ENCODE measurements at regions not wholly inside any gene's neighbourhood (a gene's known extent, or its start where the extent isn't known, plus 50 kb on each side); places are given as distances from the start of the nearest gene placed in this dataset.

DNA sequence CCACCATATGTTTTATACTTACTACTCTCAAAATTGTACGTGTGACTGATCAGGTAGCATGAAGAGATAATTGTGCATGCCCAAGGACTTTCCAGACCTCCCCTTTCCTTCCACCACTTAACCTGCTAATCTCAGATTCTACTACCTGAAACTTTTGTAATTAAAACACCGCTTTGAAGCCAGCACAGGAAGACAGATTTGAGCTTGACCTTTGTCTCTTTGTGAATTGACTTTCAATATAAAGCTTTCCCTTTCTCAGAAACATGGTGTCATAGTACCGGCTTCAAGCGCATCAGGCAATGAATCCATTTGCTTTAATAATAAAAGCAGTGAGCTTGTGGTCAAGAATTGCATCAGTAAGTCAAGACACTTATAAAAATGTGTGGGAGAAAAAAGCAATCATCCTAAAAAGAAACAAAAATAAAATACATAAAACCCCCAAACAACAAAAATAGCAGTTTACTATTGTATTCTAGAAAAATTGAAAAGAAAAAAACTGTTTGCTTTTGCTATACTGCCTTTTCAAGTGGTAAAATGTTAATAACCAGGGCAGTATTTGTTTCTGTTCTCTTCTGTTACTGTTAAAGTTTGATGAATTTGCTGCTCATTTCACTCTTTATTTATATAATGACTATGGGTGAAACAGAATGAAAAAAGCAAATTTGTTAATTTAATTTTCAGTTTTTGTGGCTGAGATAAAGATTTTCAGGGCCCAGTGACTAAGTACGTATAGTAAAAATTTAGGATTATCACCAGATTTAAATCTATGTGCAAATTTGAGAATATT lies 2075.3 kb downstream of the PCDH9 start:
- no peak overlapping the region for H3K4me3 Mint-ChIP-seq (ENCODE audit: unreplicated experiment)
- TF ChIP-seq, protein P1, sequence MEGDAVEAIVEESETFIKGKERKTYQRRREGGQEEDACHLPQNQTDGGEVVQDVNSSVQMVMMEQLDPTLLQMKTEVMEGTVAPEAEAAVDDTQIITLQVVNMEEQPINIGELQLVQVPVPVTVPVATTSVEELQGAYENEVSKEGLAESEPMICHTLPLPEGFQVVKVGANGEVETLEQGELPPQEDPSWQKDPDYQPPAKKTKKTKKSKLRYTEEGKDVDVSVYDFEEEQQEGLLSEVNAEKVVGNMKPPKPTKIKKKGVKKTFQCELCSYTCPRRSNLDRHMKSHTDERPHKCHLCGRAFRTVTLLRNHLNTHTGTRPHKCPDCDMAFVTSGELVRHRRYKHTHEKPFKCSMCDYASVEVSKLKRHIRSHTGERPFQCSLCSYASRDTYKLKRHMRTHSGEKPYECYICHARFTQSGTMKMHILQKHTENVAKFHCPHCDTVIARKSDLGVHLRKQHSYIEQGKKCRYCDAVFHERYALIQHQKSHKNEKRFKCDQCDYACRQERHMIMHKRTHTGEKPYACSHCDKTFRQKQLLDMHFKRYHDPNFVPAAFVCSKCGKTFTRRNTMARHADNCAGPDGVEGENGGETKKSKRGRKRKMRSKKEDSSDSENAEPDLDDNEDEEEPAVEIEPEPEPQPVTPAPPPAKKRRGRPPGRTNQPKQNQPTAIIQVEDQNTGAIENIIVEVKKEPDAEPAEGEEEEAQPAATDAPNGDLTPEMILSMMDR (IDR thresholded peaks at IDR 0.05) = no peak

DNA sequence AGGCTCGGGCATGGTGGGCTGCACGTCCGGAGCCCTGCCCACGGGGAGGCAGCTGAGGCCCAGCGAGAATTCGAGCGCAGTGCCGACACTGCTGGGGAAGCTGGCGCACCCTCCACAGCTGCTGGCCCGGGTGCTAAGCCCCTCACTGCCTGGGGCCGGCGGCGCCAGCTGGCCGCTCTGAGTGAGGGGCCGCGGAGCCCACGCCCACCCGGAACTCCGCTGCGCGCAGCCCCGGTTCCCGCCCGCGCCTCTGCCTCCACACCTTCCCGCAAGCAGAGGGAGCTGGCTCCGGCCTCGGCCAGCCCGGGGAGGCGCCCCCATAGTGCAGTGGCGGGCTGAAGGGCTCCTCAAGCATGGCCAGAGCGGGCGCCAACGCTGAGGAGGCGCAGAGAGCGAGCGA lies 2080.4 kb downstream of the PCDH9 start:
- DNase-seq (ENCODE audit: extremely low spot score, unreplicated experiment) = peak; percentile 79
- H3K27me3 Mint-ChIP-seq (ENCODE audit: unreplicated experiment) = no peaks in the 10 kb centered on the region
- H3K4me1 Mint-ChIP-seq (ENCODE audit: unreplicated experiment) = no peaks in the 10 kb centered on the region
- H3K27ac Mint-ChIP-seq (ENCODE audit: unreplicated experiment) = no peak overlapping the region
- H3K4me3 Mint-ChIP-seq (ENCODE audit: unreplicated experiment) = no peak overlapping the region
- H3K36me3 Mint-ChIP-seq (ENCODE audit: unreplicated experiment) = no peaks in the 10 kb centered on the region
- H3K9me3 Mint-ChIP-seq (ENCODE audit: unreplicated experiment) = peaks cover 9% of the 10 kb centered on the region
- TF ChIP-seq, protein P1 (IDR thresholded peaks at IDR 0.05) = no peak

More for the DNA sequence above, 2075.3 kb downstream of the PCDH9 start:
- Mint-ChIP-seq H3K27me3 (ENCODE audit: unreplicated experiment) (no peaks in the 10 kb centered on the region), H3K27ac (ENCODE audit: unreplicated experiment) (no peak overlapping the region), H3K9me3 (ENCODE audit: unreplicated experiment) (peaks cover 4% of the 10 kb centered on the region), H3K4me1 (ENCODE audit: unreplicated experiment) (no peaks in the 10 kb centered on the region), H3K36me3 (ENCODE audit: unreplicated experiment) (no peaks in the 10 kb centered on the region)
- no peak for DNase-seq (ENCODE audit: extremely low spot score, unreplicated experiment)

DNA sequence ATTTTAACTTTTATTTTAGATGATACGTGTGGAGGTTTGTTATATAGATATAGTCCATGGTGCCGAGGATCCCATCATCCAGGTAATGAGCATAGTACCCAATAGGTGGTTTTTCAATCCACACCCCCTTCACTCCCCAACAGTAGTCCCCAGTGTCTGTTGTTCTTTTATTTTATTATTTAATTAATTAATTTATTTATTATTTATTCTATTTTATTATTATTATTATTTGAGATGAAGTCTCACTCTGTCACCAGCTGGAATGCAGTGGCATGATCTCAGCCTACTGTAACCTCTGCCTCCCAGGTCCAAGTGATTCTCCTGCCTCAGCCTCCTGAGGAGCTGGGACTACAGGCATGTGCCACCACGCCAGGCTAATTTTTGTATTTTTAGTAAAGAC lies 2086.2 kb downstream of the PCDH9 start:
- H3K27me3 Mint-ChIP-seq (ENCODE audit: unreplicated experiment) = no peaks in the 10 kb centered on the region
- H3K9me3 Mint-ChIP-seq (ENCODE audit: unreplicated experiment) = peaks cover 6% of the 10 kb centered on the region
- no peak for DNase-seq (ENCODE audit: extremely low spot score, unreplicated experiment)
- no peak overlapping the region for H3K27ac Mint-ChIP-seq (ENCODE audit: unreplicated experiment)
- H3K4me1 Mint-ChIP-seq (ENCODE audit: unreplicated experiment) = no peaks in the 10 kb centered on the region
- no peaks in the 10 kb centered on the region for H3K36me3 Mint-ChIP-seq (ENCODE audit: unreplicated experiment)
- no peak overlapping the region for H3K4me3 Mint-ChIP-seq (ENCODE audit: unreplicated experiment)
- TF ChIP-seq, protein P1 (IDR thresholded peaks at IDR 0.05) = no peak

DNA sequence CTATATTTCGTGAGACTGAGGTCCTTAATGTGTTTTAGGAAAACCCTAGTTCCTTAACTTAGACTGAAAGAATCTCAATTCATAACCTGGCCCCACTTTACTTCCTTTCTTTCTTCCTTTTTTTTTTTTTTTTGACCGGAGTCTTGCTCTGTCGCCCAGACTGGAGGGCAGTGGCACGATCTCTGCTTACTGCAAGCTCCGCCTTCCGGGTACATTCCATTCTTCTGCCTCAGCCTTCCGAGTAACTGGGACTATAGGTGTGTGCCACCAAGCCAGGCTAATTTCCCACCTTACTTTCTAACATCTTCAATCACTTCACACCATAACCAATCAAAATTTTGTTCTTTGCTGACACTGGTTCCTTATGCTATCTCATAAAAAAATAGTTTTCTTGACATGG lies 2097.0 kb downstream of the PCDH9 start:
- no peak overlapping the region for H3K27ac Mint-ChIP-seq (ENCODE audit: unreplicated experiment)
- TF ChIP-seq, protein P1 (IDR thresholded peaks at IDR 0.05) = no peak
- H3K9me3 Mint-ChIP-seq (ENCODE audit: unreplicated experiment) = peaks cover 5% of the 10 kb centered on the region
- H3K27me3 Mint-ChIP-seq (ENCODE audit: unreplicated experiment) = no peaks in the 10 kb centered on the region
- peaks cover 4% of the 10 kb centered on the region for H3K4me1 Mint-ChIP-seq (ENCODE audit: unreplicated experiment)
- no peak overlapping the region for H3K4me3 Mint-ChIP-seq (ENCODE audit: unreplicated experiment)
- no peaks in the 10 kb centered on the region for H3K36me3 Mint-ChIP-seq (ENCODE audit: unreplicated experiment)
- DNase-seq (ENCODE audit: extremely low spot score, unreplicated experiment) = no peak

DNA sequence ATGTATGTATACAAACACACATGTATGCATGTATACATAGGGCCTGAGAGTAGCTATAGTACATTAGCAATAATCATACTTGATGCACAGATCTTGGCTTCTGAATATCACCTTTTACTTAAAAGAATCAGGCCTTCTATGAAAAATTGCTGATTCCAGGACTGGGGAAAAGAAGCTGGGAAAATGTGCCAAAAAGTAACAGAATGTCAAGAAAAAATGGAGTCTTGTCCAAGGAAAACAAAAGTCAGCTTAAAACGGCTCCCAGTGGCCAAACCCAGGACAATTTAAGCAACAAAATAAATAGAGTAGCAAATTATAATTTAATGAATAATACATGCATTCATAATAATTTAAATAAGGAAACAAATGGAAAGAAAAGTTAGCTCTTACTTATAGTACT lies 2104.9 kb downstream of the PCDH9 start:
- H3K4me1 Mint-ChIP-seq (ENCODE audit: unreplicated experiment) = peaks cover 3% of the 10 kb centered on the region
- no peaks in the 10 kb centered on the region for H3K36me3 Mint-ChIP-seq (ENCODE audit: unreplicated experiment)
- H3K4me3 Mint-ChIP-seq (ENCODE audit: unreplicated experiment) = no peak overlapping the region
- DNase-seq (ENCODE audit: extremely low spot score, unreplicated experiment) = no peak
- no peaks in the 10 kb centered on the region for H3K9me3 Mint-ChIP-seq (ENCODE audit: unreplicated experiment)
- H3K27me3 Mint-ChIP-seq (ENCODE audit: unreplicated experiment) = no peaks in the 10 kb centered on the region
- TF ChIP-seq, protein P1 (IDR thresholded peaks at IDR 0.05) = peak; percentile 18
- no peak overlapping the region for H3K27ac Mint-ChIP-seq (ENCODE audit: unreplicated experiment)
